ENCODE measurements at regions not wholly inside any gene's neighbourhood (a gene's known extent, or its start where the extent isn't known, plus 50 kb on each side); places are given as distances from the start of the nearest gene placed in this dataset.

DNA sequence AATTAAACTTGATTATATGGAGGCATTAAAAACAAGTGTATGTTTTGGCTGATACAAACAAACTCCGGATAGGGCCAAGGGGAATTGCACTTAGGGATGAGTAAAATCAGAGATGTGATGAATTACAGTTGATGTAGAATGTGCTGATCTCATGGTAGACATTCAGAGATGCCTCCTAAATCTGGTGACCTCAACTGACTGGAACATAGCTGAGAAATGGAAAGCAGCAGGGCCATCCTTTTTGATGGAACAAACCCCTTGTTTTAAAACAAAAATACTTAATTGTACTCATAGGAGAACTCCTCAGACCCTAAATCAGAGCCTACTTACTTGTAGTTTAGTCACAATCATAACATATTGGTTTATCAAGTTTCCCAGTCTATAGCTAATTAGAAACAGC is 122.8 kb downstream of the C12orf75 start:
- TF ChIP-seq, protein P1, sequence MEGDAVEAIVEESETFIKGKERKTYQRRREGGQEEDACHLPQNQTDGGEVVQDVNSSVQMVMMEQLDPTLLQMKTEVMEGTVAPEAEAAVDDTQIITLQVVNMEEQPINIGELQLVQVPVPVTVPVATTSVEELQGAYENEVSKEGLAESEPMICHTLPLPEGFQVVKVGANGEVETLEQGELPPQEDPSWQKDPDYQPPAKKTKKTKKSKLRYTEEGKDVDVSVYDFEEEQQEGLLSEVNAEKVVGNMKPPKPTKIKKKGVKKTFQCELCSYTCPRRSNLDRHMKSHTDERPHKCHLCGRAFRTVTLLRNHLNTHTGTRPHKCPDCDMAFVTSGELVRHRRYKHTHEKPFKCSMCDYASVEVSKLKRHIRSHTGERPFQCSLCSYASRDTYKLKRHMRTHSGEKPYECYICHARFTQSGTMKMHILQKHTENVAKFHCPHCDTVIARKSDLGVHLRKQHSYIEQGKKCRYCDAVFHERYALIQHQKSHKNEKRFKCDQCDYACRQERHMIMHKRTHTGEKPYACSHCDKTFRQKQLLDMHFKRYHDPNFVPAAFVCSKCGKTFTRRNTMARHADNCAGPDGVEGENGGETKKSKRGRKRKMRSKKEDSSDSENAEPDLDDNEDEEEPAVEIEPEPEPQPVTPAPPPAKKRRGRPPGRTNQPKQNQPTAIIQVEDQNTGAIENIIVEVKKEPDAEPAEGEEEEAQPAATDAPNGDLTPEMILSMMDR (IDR thresholded peaks at IDR 0.05; ENCODE audit: insufficient read depth, low read length, poor library complexity, severe bottlenecking), result no peak
- no peak for TF ChIP-seq EZH2phosphoT487 (conservative IDR thresholded peaks at IDR 0.05; ENCODE audit: low read length)
